HG03442 (cell line): ENCODE measurements at regions not wholly inside any gene's neighbourhood (a gene's known extent, or its start where the extent isn't known, plus 50 kb on each side); places are given as distances from the start of the nearest gene placed in this dataset.
"Not testable (repeated sequence)": the region's sequence is repeated elsewhere in the genome, so short reads cannot be mapped to it uniquely, and the experiment has no call there.

Experiments
- ATAC-seq: cut with Tn5 transposase; IDR thresholded peaks from one replicate; pipeline ENCODE4 v1.9.1; 2021; ENCODE audit warnings: mild to moderate bottlenecking, moderate library complexity; ENCODE audit not compliant: unreplicated experiment

DNA sequence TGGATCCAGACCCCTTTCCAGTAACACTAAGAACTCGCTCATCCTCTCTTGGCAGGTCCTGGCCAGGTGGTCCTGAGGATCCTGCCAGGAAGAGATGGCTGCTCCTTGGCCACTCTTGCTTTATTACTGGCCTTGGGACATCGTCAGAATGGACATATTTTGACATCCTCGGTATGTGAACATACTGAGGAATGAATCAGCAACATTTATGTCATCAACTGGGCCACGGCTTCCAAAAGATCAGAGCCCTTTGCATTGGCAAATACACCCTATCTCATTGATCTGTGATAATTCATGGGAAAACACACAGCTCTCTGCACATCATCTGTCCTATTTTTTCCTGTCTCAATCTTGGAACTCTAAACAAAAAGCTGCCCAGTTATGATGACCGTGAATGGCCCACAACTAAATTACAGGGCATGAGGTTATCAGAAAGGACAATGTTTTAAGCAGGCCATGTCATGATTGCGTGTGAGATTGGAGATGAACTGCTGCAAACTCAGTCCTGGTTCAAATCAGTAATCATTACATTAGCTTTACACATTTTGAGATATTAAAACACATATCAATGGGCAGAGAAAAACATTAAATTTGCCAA, 1325.8 kb downstream of the AACS start:
- ATAC-seq, result no peak

DNA sequence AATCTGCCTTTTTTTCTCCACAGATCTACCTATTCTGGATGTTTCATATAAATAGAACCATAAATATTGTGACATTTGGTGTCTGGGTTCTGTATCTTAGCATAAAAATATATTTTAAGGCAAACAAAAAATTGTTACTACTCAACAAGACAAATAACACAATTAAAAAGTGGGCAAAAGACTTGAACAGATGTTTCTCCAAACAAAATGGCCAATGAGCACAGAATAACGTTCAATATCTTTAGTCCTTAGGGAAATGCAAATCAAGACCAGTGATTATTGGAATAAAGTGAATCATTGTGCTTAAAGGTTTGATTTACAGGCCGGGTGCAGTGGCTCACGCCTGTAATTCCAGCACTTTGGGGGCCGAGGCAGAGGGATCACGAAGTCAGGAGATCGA, 1331.3 kb downstream of the AACS start:
- no peak for ATAC-seq

DNA sequence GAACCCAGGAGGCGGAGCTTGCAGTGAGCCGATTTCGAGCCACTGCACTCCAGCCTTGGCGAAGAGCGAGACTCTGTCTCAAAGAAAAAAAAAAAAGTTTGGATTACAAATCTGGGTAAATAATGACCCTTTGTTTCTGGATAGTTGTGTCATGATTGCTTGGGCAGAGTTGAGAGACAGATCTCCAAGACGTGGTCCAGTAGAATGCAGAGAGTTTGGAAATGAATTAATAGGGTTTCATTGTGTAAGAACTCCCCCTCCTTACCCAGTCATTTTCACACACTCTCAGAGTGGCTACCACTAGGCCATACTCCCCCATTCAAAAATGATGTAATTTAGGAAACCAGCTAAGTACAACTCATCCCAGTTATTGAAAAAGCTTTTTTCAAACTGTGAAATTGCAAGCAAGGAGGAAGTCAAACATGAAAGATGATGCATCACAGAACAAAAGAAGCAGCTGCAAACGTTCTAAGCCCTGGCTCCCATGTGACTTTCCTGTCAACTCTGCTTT, 1331.9 kb downstream of the AACS start:
- no peak for ATAC-seq

DNA sequence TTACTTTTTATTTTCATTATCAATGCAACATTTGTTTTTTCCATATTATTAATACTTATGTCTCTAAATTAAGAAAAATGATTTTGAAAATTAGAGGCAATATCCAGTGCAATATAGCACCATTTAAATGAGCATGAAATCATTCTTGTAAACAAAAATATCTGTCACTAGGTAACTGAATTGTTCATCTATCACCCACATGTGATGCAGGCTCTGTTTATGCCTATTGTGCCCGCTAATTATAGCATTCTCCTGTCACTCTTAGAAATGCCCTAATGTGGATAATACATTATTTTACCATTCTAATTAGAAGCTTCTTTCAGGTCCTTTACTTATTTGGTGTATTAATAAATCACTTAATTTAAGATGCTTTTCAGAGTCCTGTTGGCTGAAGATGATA, 1332.4 kb downstream of the AACS start:
- ATAC-seq, result no peak

DNA sequence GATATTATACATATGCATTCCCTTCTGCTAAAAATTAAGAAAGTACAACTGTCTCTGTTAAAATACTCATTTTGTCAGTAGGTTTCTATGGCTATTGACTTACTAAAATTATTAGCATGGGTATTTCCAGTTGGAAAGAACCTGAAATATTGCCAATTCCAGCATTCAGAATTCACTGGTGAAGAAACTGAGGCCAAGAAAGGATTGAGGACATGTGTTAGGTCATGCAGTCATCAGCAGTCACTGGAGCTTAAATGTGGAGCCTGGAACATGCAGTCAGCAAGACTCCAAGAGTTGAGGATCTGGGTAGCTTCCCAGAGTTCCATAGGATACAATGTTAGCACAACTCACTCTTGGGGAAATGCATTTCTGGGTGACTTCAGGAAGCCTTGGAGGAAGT, 1335.6 kb downstream of the AACS start:
- ATAC-seq, result no peak

DNA sequence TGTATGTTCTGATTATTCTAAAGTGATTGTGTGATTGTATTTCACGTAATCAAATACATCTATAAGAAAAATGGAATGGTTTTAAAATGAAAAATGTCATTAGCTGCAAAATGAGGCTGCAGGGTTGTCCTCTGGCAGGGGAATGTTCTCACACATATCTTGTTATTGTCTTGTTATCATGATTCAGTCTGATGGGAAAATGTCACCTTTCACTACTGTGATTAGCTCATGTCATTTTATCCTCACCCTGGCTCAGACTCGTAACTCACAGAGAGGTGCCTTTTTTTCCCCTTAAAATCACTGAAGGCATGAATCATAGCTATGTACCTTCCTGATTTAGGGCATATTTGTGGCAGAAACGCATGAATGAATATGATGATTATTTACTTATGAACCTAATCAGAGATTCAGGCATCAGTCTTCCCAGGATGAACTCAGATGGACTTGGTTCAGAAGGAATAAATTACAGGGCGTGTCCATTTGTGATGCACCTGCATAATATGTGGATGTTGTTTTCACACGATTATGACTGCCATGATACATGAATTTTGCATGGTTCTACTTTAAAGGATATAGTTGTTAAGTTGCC, 1339.2 kb downstream of the AACS start:
- no peak for ATAC-seq

DNA sequence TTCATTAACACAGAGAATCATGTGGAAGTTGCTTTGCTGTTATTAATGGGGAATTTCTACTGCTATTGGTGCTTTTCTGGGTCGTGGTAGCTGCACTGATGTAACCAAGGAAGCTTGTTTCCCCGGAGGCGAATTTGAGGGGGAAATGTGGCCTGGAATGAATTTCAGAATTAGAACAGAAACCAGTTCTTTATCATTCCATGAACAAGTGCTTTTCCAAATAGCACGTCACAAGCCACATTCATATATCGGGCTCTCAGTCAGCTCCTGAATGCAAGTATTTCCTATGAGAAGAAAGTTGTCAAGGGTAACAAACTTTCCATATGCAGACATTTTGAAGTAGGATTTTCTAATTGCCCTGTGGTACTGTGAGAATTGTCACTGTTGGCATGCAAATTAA, 1353.2 kb downstream of the AACS start:
- no peak for ATAC-seq

DNA sequence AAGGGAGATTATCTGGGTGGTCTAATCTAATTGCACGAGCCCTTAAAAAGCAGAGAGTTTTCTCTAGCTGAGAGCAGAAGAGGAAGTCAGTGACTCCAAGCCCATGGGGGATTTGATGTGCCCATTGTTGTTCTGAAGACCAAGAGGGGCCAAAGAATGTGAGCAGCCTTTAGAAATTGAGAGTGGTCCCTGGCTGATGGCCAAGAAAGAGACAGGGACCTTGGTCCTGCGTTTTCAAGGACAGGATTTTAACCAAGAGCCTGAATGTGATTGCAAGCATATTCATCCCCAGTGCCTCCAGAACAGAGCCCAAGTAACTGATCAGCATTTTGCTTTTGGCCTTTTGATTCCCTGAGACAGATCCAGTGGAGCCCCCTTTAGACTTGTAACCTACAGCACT, 1353.9 kb downstream of the AACS start:
- no peak for ATAC-seq

DNA sequence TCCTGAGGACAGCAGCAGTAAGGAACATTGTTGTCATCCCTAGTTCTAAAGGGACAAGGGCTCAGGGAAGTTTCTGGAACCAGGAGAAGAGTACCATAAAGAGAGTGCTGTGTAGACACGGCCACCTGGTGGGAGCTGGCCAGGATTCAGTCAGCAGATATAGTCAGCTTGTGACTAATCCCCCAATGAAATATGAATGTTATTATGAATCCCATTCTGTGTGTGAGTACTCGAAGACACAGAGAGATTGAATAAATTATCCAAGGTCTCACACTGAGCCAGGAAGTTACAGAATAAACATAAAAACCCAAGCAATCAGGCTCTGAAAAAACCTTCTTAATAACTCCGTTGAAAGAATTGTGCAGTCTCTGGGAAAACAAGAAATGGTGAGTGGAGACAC, 1359.5 kb downstream of the AACS start:
- ATAC-seq, result no peak

DNA sequence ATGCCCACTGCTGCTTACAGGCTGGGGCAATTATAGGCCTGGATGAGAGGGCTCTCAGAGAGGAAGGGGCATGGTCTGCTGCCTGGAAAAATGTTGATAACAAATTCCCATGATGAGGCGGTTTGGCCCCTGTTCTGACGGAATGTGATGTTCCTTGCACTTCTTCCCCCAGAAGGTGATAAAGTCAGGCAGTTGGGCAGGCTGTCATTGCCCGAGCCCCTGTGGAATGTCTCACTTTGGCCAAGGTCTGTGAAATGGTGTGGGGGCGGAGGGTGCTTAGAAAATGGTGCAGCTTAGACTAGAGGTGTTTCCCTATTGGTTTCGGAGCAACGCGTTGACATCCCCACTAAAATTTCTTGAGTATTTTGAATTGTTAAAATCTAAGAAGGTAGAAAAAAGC, 1360.0 kb downstream of the AACS start:
- ATAC-seq, result no peak

DNA sequence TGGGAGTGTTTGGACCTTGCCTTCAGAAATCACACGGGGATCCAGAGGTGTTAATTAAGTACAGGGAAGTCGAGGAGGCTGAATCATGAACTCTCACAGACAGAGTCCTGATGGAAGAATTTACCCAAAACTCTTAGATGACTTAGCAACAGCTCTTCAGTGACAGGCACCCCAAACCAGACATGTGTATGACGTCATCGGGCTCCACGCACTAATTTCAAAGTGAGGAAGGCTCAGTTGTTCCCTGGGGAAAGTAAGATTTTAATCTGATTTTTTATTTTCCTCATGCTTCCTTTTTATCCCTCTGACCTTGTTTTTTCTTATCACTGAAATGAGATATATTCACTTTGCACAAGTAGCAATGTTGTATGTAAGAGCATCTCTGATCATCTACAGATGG, 1363.5 kb downstream of the AACS start:
- no peak for ATAC-seq

DNA sequence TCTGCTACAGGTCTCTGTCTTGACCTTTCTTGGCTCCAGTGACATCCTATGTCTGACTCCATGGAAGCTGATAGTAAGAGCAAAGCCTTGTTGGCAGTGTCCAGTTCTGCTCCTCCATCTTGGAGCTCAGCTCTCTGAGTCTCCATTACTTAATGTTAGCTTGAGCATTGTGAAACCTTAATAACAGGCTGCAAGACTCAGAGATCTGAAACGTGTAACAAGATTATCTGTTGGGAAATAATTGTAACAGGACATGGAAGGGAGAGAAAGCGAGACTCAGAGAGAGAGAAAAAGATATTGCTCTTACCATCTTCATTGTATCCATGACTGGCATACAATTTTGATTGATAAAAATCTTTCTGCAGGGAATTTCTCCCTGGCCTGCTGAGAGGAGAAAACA, 1365.7 kb downstream of the AACS start:
- no peak for ATAC-seq

DNA sequence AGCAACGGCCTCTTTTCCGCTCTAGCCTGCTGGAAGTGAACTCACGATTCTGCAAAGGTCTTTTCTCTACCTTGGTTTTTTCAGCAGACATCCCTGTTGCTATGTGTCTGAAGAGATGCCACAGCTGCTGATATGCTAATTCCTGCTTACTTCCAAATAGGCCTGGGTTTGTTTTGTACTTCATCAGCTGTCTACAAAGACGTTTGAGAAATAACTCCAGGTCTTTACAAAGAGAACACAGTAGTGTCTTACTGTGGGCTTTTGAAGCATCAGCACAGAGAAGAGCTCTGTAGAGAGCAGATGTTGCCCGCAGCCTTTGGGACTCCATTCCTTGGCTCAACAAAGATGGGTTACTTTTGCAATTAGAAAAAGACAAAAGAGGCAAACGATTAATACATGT, 1366.5 kb downstream of the AACS start:
- ATAC-seq, result no peak

DNA sequence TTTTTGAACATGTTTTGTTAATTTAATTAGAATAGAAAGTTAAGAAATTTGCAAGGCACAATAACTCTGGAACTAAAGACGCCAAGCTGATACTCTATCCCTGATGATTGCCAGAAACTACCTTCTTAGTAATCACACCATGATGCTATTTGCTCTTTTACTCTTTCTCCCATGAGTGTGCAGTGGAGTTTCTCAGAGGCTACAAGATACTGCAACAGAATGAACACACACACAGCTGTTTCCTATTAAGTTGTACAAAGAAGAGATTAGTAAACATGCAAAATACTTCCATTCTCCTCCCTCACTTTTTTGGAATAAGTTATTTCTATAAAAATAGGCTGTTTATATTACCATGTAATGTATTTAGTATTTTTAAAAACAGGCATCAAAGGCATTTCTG, 1367.5 kb downstream of the AACS start:
- ATAC-seq, result no peak

DNA sequence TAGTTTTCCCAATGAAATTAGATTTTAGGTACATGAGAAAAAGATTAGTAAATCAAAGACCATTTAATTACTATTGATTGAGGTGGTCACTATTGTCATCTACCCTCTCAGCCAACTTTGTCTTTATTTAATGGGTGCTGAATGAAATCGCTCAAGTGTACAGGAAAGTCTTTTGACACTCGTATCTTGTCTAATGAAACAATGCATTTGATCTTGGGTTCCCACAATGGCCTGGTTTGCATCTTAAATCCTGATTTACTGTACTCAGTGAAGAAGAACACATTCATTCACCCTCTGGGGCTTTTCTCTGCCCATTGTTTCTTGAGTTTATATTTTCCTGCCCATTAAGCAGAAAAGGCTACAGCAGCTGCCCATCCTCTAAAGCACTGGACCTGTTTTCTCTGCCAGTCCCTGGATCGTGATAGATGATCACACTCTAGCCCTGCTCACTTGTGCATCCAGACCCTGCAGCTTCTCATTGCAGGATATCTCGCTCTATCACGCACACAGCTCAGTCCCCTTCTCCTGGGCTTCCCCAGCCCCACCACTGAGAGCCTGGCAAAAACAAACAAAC, 1369.3 kb downstream of the AACS start:
- no peak for ATAC-seq

DNA sequence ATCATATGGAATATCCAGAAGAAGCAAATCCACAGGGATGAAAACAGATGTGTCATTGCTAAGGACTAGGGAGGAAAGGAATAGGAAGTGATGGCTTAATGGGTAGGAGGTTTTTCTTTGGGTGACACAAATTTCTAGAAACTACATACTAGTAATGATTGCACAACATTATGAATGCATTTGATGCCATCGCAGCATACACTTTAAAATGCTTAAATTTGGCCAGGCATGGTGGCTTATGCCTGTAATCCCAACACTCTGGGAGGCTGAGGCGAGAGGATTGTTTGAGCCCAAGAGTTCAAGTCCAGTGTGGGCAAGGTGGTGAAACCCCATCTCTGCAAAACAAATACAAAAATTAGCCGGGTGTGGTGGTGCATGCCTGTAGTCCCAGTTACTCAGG, 1370.8 kb downstream of the AACS start:
- no peak for ATAC-seq

DNA sequence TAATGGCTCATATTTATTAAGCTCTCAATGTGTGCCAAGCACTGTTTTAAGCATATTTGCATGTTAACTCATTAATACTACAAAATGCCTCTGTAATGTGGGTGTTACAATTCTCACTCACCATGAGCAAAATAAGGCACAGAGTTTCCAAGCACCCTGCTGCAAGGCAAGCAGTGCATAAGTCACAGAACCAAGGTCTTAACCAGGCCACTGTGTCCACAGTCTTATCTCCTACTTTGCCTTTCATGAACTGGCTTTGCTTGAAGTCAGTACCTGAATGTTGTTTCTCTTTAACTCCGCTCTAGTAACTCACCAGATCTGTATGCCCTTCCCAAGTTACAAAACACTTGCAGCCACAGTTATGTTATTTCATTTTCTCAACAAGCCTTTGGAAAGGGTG, 1372.7 kb downstream of the AACS start:
- no peak for ATAC-seq

DNA sequence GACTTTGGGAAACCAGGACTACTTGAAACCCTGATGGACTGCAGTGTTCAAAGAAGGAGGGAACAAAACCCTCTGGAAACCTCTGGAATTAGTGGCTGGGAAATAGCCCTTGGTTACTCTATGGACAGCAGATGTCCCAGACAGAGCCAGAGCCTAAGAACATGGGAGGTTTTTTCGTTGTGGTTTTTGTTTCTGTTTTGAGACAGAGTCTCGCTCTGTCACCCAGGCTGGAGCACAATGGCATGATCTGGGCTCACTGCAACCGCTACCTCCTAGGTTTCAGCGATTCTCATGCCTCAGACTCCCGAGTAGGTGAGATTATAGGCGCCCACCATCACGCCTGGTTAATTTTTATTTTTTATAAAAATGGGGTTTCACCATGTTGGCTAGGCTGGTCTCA, 1378.7 kb downstream of the AACS start:
- ATAC-seq, result no peak

DNA sequence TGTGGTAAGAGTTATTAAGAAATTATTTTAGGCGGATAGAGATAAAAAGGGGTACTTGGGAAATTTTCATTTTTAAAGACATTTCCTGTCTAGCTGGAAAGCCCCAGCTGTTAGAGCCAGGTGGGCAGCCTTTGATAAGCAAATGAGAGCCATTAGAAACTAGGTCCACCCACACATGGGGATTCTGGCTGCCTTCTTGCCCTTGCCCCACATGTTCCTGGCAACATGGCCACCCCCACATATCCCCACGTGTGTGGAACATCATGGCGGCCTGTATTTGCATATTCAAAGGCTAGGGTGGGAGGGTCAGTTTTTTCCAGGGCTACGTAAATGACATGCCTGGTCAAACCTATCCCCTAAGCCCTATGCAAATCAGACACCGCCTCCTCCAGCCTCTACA, 1382.1 kb downstream of the AACS start:
- ATAC-seq, result no peak

DNA sequence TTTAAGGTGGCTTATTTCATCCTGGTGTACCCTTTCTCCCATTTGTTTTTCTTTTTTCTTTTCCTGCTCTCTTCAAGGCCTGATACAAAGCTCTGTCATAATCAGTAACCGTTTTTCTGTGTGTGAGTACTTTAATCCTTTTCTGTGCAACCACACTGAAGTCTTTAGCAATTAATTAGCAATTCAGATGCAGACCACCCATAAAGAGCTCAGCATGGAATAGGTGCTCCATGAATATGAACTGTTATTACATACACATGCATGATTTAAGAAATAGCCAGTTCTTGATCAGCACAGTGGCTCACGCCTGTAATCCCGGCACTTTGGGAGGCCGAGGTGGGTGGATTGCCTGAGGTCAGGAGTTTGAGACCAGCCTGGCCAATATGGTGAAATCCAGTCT, 1386.6 kb downstream of the AACS start:
- ATAC-seq, result no peak

DNA sequence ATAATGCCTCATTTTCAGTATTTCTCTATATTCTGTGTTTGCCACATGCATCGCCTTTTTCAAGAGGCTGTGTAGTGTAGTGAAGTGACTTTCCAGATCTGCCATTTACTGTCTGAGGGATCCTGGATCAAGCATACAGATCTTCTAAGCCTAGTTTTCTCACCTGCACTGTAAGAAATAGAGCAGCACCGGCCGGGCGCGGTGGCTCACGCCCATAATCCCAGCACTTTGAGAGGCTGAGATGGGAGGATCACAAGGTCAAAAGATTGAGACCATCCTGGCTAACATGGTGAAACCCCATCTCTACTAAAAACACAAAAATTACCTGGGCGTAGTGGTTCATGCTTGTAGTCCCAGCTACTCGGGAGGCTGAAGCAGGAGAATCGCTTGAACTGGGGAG, 1387.5 kb downstream of the AACS start:
- ATAC-seq, result not testable (repeated sequence)

DNA sequence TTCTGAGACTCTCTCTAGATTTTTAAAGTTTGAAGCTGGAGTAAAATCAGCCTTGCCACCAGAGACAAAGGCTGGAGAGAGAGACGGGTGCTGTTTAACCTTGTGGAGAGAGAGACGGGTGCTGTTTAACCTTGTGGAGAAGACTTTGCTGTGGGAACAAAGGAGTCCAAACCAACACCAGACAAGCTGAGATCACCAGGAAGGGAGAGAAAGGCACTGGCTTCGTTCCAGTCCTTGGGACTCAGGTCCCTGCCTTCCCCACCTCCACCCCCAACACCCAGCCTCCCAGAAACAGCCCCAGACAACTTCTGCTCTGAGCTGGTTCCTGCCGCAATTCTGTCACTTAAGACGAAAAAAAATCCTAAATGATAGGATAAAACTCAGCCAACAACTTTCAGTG, 1389.3 kb downstream of the AACS start:
- ATAC-seq, result no peak

DNA sequence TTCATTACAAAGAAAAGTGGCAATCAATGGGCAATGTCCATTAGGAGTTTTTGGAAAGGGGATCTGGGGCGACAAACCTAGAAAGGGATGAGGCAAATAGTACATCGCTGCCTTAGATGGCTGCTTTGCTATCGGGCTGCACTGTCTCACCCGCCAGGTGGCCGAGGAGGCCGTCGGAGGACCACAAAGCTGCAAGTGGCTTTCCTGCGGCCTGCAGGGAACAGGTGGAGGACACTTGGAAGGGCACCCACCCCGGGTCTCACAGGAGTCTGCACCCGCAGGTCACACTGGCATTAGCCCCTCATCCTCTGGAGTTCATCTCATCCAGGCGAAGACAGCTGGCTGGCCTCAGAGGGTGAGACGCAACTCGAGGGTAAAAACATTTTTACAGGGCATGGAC, 1392.5 kb downstream of the AACS start:
- no peak for ATAC-seq
